ENCODE measurements at regions not wholly inside any gene's neighbourhood (a gene's known extent, or its start where the extent isn't known, plus 50 kb on each side); places are given as distances from the start of the nearest gene placed in this dataset.

DNA sequence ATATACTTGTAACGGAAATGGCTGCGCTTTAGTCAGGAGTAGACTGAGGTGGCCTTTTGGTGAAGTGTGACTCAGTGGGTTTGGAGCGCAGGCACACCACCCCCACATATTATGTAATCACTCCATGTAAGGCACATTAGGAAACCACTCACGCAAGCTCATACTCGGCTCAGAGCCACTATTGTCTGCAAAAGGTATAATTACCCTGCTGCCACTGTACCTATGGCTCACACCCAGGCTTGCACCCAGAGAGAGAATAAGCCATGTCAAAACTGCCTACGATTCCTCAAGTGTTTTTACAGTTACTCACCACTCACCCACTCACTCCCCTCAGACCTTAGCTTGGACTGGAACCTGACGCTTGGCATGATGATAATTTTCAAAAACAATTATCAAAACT lies 611.9 kb upstream of the CCDC54 start:
- TF ChIP-seq, protein P1, sequence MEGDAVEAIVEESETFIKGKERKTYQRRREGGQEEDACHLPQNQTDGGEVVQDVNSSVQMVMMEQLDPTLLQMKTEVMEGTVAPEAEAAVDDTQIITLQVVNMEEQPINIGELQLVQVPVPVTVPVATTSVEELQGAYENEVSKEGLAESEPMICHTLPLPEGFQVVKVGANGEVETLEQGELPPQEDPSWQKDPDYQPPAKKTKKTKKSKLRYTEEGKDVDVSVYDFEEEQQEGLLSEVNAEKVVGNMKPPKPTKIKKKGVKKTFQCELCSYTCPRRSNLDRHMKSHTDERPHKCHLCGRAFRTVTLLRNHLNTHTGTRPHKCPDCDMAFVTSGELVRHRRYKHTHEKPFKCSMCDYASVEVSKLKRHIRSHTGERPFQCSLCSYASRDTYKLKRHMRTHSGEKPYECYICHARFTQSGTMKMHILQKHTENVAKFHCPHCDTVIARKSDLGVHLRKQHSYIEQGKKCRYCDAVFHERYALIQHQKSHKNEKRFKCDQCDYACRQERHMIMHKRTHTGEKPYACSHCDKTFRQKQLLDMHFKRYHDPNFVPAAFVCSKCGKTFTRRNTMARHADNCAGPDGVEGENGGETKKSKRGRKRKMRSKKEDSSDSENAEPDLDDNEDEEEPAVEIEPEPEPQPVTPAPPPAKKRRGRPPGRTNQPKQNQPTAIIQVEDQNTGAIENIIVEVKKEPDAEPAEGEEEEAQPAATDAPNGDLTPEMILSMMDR (IDR thresholded peaks at IDR 0.05), result no peak
- TF ChIP-seq POLR2A (IDR thresholded peaks at IDR 0.05), result no peak
